NCI-H2081 (cell line): ENCODE measurements at regions not wholly inside any gene's neighbourhood (a gene's known extent, or its start where the extent isn't known, plus 50 kb on each side); places are given as distances from the start of the nearest gene placed in this dataset.
"Not testable (repeated sequence)": the region's sequence is repeated elsewhere in the genome, so short reads cannot be mapped to it uniquely, and the experiment has no call there.

ENCODE experiments used
- DNase-seq, 2 experiments: peaks; one replicate each; lab custom pipeline; 2025; lab: John Stamatoyannopoulos, UW

GRCh38 chr16:5979905-5980550, 882.4 kb upstream of the EEF2KMT start:
- no peak for DNase-seq

- DNase-seq: no peak
Measured at GRCh38 chr16:5977329-5977728, 879.7 kb upstream of the EEF2KMT start.

GRCh38 chr16:5972747-5973146, 875.2 kb upstream of the EEF2KMT start:
- DNase-seq: no peak

GRCh38 chr16:5971924-5972323, 874.3 kb upstream of the EEF2KMT start:
- no peak for DNase-seq

- no peak for DNase-seq
Measured at GRCh38 chr16:5971106-5971505, 873.5 kb upstream of the EEF2KMT start.

GRCh38 chr16:5966004-5966403, 868.4 kb upstream of the EEF2KMT start:
- DNase-seq: no peak

GRCh38 chr16:5965321-5965720, 867.7 kb upstream of the EEF2KMT start:
- no peak for DNase-seq

- no peak for DNase-seq
Measured at GRCh38 chr16:5951486-5951885, 853.9 kb upstream of the EEF2KMT start.

- no peak for DNase-seq
Measured at GRCh38 chr16:5944971-5945370, 847.4 kb upstream of the EEF2KMT start.

- no peak for DNase-seq
Measured at GRCh38 chr16:5938607-5939006, 841.0 kb upstream of the EEF2KMT start.

- no peak for DNase-seq
Measured at GRCh38 chr16:5932906-5933305, 835.3 kb upstream of the EEF2KMT start.

- DNase-seq: no peak
Measured at GRCh38 chr16:5928476-5929065, 831.0 kb upstream of the EEF2KMT start.

GRCh38 chr16:5925850-5926249, 828.3 kb upstream of the EEF2KMT start:
- DNase-seq: no peak

- no peak for DNase-seq
Measured at GRCh38 chr16:5922686-5923085, 825.1 kb upstream of the EEF2KMT start.

GRCh38 chr16:5918567-5919130, 821.1 kb upstream of the EEF2KMT start:
- no peak for DNase-seq

- DNase-seq: no peak
Measured at GRCh38 chr16:5917436-5918195, 820.0 kb upstream of the EEF2KMT start.

- no peak for DNase-seq
Measured at GRCh38 chr16:5916711-5917191, 819.2 kb upstream of the EEF2KMT start.

GRCh38 chr16:5911241-5911640, 813.6 kb upstream of the EEF2KMT start:
- DNase-seq: no peak

GRCh38 chr16:5909556-5909955, 812.0 kb upstream of the EEF2KMT start:
- not testable (repeated sequence) for DNase-seq

GRCh38 chr16:5907544-5907943, 809.9 kb upstream of the EEF2KMT start:
- DNase-seq: no peak

GRCh38 chr16:5906351-5906750, 808.8 kb upstream of the EEF2KMT start:
- no peak for DNase-seq

GRCh38 chr16:5905935-5906334, 808.3 kb upstream of the EEF2KMT start:
- DNase-seq: no peak

GRCh38 chr16:5903832-5904231, 806.2 kb upstream of the EEF2KMT start:
- no peak for DNase-seq
